Lower leg skin (tissue), 3 donors: ENCODE measurements at regions not wholly inside any gene's neighbourhood (a gene's known extent, or its start where the extent isn't known, plus 50 kb on each side); places are given as distances from the start of the nearest gene placed in this dataset.

ENCODE experiments used
- CTCF ChIP-seq, 3 donors: fragments of 450-650 bp; IDR thresholded peaks; one replicate each; pipeline ENCODE4 v1.5.1; 2016; ENCODE audit warnings: antibody characterized with exemption in 3 of 3, mild to moderate bottlenecking in 3 of 3, moderate library complexity in 2 of 3
- POLR2A ChIP-seq, 2 donors: fragments of 450-650 bp; IDR thresholded peaks; one replicate each; pipeline ENCODE4 v1.6.1; 2016 to 2017; ENCODE audit warnings: antibody characterized with exemption in 2 of 2, mild to moderate bottlenecking in 1 of 2, moderate library complexity in 1 of 2

GRCh38 chr7:28280516-28280915, 99.9 kb upstream of the JAZF1 start:
- no peak for TF ChIP-seq CTCF (IDR thresholded peaks at IDR 0.05)
- no peak for TF ChIP-seq POLR2A (IDR thresholded peaks at IDR 0.05)
